Spleen (tissue), 11 donors: ENCODE measurements at regions not wholly inside any gene's neighbourhood (a gene's known extent, or its start where the extent isn't known, plus 50 kb on each side); places are given as distances from the start of the nearest gene placed in this dataset.

Experiments used
- DNase-seq: peaks from one replicate; pipeline ENCODE4 v3.0.0-alpha.2; 2020
- H3K27ac ChIP-seq, 8 donors: fragments of 200-600 bp; sonication (generic) in 7 of 8; 1 replicate in 4 of 8; 2 replicates in 4 of 8; pipeline versions ENCODE4 v1.5.0 to v1.8.0; 2016 to 2021; ENCODE audit warnings: inconsistent platforms in 4 of 8, mild to moderate bottlenecking in 4 of 8, moderate library complexity in 1 of 8
- H3K27me3 ChIP-seq, 7 donors: fragments of 200-600 bp; sonication (generic) in 6 of 7; replicated peaks in 1 of 7; 1 replicate in 4 of 7; 2 replicates in 3 of 7; pipeline versions ENCODE4 v1.5.0 to v1.8.0; 2016 to 2021; ENCODE audit warnings: inconsistent platforms in 3 of 7, mild to moderate bottlenecking in 1 of 7
- H3K36me3 ChIP-seq, 6 donors: fragments of 200-600 bp; sonication (generic) in 5 of 6; 1 replicate in 4 of 6; 2 replicates in 2 of 6; pipeline versions ENCODE4 v1.5.0 to v1.8.0; 2016 to 2021; ENCODE audit warnings: inconsistent platforms in 2 of 6
- H3K4me1 ChIP-seq, 6 donors: fragments of 200-600 bp; sonication (generic) in 5 of 6; 1 replicate in 3 of 6; 2 replicates in 3 of 6; pipeline versions ENCODE4 v1.5.0 to v1.8.0; 2016 to 2021; ENCODE audit warnings: inconsistent platforms in 3 of 6
- H3K4me3 ChIP-seq, 8 donors: fragments of 200-600 bp; sonication (generic) in 7 of 8; 1 replicate in 4 of 8; 2 replicates in 4 of 8; pipeline versions ENCODE4 v1.5.0 to v1.8.0; 2016 to 2021; ENCODE audit warnings: inconsistent platforms in 4 of 8, mild to moderate bottlenecking in 4 of 8, moderate library complexity in 2 of 8
- H3K9me3 ChIP-seq, 8 donors: fragments of 200-600 bp; sonication (generic) in 7 of 8; 1 replicate in 4 of 8; 2 replicates in 4 of 8; pipeline versions ENCODE4 v1.5.0 to v1.8.0; 2016 to 2021; ENCODE audit warnings: inconsistent platforms in 4 of 8
- POLR2A ChIP-seq, 3 donors: fragments of 450-650 bp; IDR thresholded peaks; one replicate each; pipeline ENCODE4 v1.5.1; 2017; ENCODE audit warnings: antibody characterized with exemption in 3 of 3, mild to moderate bottlenecking in 1 of 3
- POLR2AphosphoS5 ChIP-seq, 3 donors: sonication (generic); formaldehyde crosslinking; IDR thresholded peaks; one replicate each; pipeline ENCODE4 v1.5.1; 2017; ENCODE audit warnings: antibody characterized with exemption in 3 of 3
- WGBS, 5 donors: extraction: QIAGEN DNeasy Blood & Tissue Kit in 3 of 5; methylation state at CpG; one replicate each; pipeline versions ENCODE4 v1.1.5 to v1.1.7; 2013 to 2018; 5-methylcytosine and 5-hydroxymethylcytosine counted together
- intact Hi-C: fragments of 100-400 bp; cut with DNase I; formaldehyde crosslinking; loops from one replicate; pipeline ENCODE4 v1.15.0; 2023; ENCODE audit warnings: low total_unique reads
- TF ChIP-seq, protein P1 (sequence below), 11 experiments: fragments of 200-600 bp in 7 of 11; fragments of 450-650 bp in 4 of 11; sonication (generic) in 4 of 11; IDR thresholded peaks in 8 of 11; conservative IDR thresholded peaks in 3 of 11; 1 replicate in 7 of 11; 2 replicates in 4 of 11; pipeline versions ENCODE4 v1.4.0 to v1.8.0; 2016 to 2021; ENCODE audit warnings: antibody characterized with exemption in 11 of 11, inconsistent platforms in 4 of 11, mild to moderate bottlenecking in 1 of 11
- donor health status: healthy with polysubstance abuse.
- donor health status: DM: no; HTN: no; CAD: no; lungs with moderate emphysema.
- donor health status: DM: no; HTN: no; CAD: no.
- donor health status: Bipolar disorder and iron deficiency.
- donor health status: healthy.
- donor health status: DM: no; HTN: no; CAD: no.
- donor health status: DM: yes; HTN: yes; CAD: no.

DNA sequence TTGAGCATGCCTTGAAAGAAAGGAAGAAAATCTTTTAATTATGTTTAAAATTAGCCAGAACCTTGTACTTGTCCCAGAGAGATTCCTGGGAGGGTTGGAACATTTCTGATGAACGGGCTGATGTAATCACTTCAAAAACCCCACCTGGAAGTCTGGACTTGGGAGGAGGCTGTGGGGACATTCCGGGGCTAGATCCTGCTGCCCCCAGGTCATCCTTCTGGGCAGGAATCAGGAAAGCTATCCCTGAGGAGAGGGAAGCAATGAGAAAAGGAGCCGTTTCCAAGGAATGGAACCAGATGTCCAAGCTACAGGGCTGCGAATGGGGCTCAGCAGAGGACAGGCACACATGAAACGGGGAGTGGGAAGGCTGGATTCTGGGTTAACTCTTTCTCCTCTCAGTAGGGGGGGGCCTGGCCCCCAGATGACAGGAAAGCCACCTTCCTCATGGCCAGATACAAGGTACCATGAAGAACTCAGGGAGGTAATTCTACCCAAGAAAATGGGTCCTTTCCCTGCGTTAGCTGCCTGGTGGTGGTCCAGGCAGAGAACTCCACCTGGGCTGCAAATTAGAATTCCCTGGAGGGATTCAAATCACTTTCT, 280.1 kb downstream of the TCF7L2 start:
- no peak for TF ChIP-seq POLR2AphosphoS5 (IDR thresholded peaks at IDR 0.05)
- TF ChIP-seq, protein P1, sequence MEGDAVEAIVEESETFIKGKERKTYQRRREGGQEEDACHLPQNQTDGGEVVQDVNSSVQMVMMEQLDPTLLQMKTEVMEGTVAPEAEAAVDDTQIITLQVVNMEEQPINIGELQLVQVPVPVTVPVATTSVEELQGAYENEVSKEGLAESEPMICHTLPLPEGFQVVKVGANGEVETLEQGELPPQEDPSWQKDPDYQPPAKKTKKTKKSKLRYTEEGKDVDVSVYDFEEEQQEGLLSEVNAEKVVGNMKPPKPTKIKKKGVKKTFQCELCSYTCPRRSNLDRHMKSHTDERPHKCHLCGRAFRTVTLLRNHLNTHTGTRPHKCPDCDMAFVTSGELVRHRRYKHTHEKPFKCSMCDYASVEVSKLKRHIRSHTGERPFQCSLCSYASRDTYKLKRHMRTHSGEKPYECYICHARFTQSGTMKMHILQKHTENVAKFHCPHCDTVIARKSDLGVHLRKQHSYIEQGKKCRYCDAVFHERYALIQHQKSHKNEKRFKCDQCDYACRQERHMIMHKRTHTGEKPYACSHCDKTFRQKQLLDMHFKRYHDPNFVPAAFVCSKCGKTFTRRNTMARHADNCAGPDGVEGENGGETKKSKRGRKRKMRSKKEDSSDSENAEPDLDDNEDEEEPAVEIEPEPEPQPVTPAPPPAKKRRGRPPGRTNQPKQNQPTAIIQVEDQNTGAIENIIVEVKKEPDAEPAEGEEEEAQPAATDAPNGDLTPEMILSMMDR (IDR thresholded peaks at IDR 0.05 in 8 of 11, conservative IDR thresholded peaks at IDR 0.05 in 3 of 11), result no peak
- no peak for TF ChIP-seq POLR2A (IDR thresholded peaks at IDR 0.05)
- H3K9me3 ChIP-seq, result no peaks in the 10 kb centered on the region
- DNase-seq, result no peak
- WGBS, 5 donors, result 69 to 86% (median 78%) methylated on average over 6 of the region's 6 CpGs
- peaks cover 0 to 7% (median 0%) of the 10 kb centered on the region in 7 donors for H3K27me3 ChIP-seq
- H3K27ac ChIP-seq, result no peak overlapping the region
- intact Hi-C loops, result no loop called here
- H3K4me3 ChIP-seq, result no peak overlapping the region
- H3K36me3 ChIP-seq, result no peaks in the 10 kb centered on the region
- H3K4me1 ChIP-seq, result peaks cover 0 to 7% (median 0%) of the 10 kb centered on the region in 6 donors

- intact Hi-C loops, result no loop called here
Observed at GRCh38 chr10:113232928-113233511, 283.0 kb downstream of the TCF7L2 start.

GRCh38 chr10:113234481-113234880, 284.4 kb downstream of the TCF7L2 start:
- intact Hi-C loops, result no loop called here
- WGBS, 5 donors, result 83 to 97% (median 92%) methylated on average over 3 of the region's 3 CpGs
- H3K36me3 ChIP-seq, result no peaks in the 10 kb centered on the region

More at GRCh38 chr10:113232928-113233511, 283.0 kb downstream of the TCF7L2 start:
- Histone ChIP-seq H3K9me3 (no peaks in the 10 kb centered on the region), H3K4me3 (no peak overlapping the region), H3K27ac (peak overlapping the region in 2 of 8 donors; percentile 10 to 40), H3K4me1 (peaks cover 0 to 15% (median 0%) of the 10 kb centered on the region in 6 donors), H3K36me3 (no peaks in the 10 kb centered on the region), H3K27me3 (peaks cover 0 to 7% (median 0%) of the 10 kb centered on the region in 7 donors)
- 60 to 80% (median 68%) methylated on average over 5 of the region's 5 CpGs for WGBS, 5 donors
- no peak for DNase-seq
- no peak for TF ChIP-seq POLR2AphosphoS5 (IDR thresholded peaks at IDR 0.05)
- no peak for TF ChIP-seq POLR2A (IDR thresholded peaks at IDR 0.05)
- TF ChIP-seq, protein P1 (IDR thresholded peaks at IDR 0.05 in 8 of 11, conservative IDR thresholded peaks at IDR 0.05 in 3 of 11), result no peak

GRCh38 chr10:113235508-113235907, 285.5 kb downstream of the TCF7L2 start:
- no peak overlapping the region for H3K4me3 ChIP-seq
- no peak for DNase-seq
- no peaks in the 10 kb centered on the region for H3K27me3 ChIP-seq
- intact Hi-C loops, result no loop called here
- no peaks in the 10 kb centered on the region for H3K9me3 ChIP-seq
- no peak overlapping the region for H3K27ac ChIP-seq
- no peaks in the 10 kb centered on the region for H3K36me3 ChIP-seq
- 70 to 83% (median 75%) methylated on average over 3 to 4 of the region's 4 CpGs for WGBS, 5 donors
- TF ChIP-seq POLR2A (IDR thresholded peaks at IDR 0.05) (no peak), POLR2AphosphoS5 (IDR thresholded peaks at IDR 0.05) (no peak)
- TF ChIP-seq, protein P1 (IDR thresholded peaks at IDR 0.05 in 8 of 11, conservative IDR thresholded peaks at IDR 0.05 in 3 of 11), result no peak
- peaks cover 0 to 15% (median 0%) of the 10 kb centered on the region in 6 donors for H3K4me1 ChIP-seq

More at GRCh38 chr10:113234481-113234880, 284.4 kb downstream of the TCF7L2 start:
- Histone ChIP-seq H3K9me3 (no peaks in the 10 kb centered on the region), H3K27ac (no peak overlapping the region), H3K27me3 (no peaks in the 10 kb centered on the region), H3K4me1 (peaks cover 0 to 15% (median 0%) of the 10 kb centered on the region in 6 donors), H3K4me3 (no peak overlapping the region)
- TF ChIP-seq, protein P1 (IDR thresholded peaks at IDR 0.05 in 8 of 11, conservative IDR thresholded peaks at IDR 0.05 in 3 of 11), result no peak
- TF ChIP-seq POLR2AphosphoS5 (IDR thresholded peaks at IDR 0.05), result no peak
- TF ChIP-seq POLR2A (IDR thresholded peaks at IDR 0.05), result no peak
- no peak for DNase-seq
